Neural progenitor cell (in vitro differentiated cells): ENCODE measurements at regions not wholly inside any gene's neighbourhood (a gene's known extent, or its start where the extent isn't known, plus 50 kb on each side); places are given as distances from the start of the nearest gene placed in this dataset.
"Not testable (repeated sequence)": the region's sequence is repeated elsewhere in the genome, so short reads cannot be mapped to it uniquely, and the experiment has no call there.

Source experiments
- DNase-seq: peaks from one replicate; pipeline ENCODE4 v3.0.0-alpha.2; 2016; ENCODE audit warnings: low spot score
- H2AFZ ChIP-seq: fragments of 200-600 bp; sonication (generic); replicated peaks from 2 replicates; pipeline ENCODE4 v1.6.1; 2016; ENCODE audit warnings: antibody characterized with exemption
- H3F3A ChIP-seq: fragments of 200-600 bp; sonication (generic); 2 replicates; pipeline ENCODE4 v1.6.1; 2016; ENCODE audit warnings: antibody characterized with exemption, low read depth
- H3K27ac ChIP-seq: fragments of 200-600 bp; sonication (generic); 2 replicates; pipeline ENCODE4 v1.5.1; 2016; ENCODE audit warnings: mild to moderate bottlenecking
- H3K27me3 ChIP-seq: fragments of 200-600 bp; sonication (generic); 2 replicates; pipeline ENCODE4 v1.6.1; 2016; ENCODE audit warnings: mild to moderate bottlenecking, moderate library complexity
- H3K36me3 ChIP-seq: fragments of 200-600 bp; sonication (generic); 2 replicates; pipeline ENCODE4 v1.5.1; 2016
- H3K4me1 ChIP-seq: fragments of 200-600 bp; sonication (generic); 2 replicates; pipeline ENCODE4 v1.6.1; 2016; ENCODE audit warnings: mixed run types
- H3K4me2 ChIP-seq: fragments of 200-600 bp; sonication (generic); 2 replicates; pipeline ENCODE4 v1.6.1; 2016
- H3K4me3 ChIP-seq: fragments of 200-600 bp; sonication (generic); 2 replicates; pipeline ENCODE4 v1.5.1; 2016
- H3K79me2 ChIP-seq: fragments of 200-600 bp; sonication (generic); 2 replicates; pipeline ENCODE4 v1.6.1; 2016; ENCODE audit warnings: low read depth
- H3K9ac ChIP-seq: fragments of 200-600 bp; sonication (generic); 2 replicates; pipeline ENCODE4 v1.6.1; 2016
- H3K9me3 ChIP-seq: fragments of 200-600 bp; sonication (generic); 2 replicates; pipeline ENCODE4 v1.5.1; 2016; ENCODE audit warnings: low read depth
- H4K20me1 ChIP-seq: fragments of 200-600 bp; sonication (generic); 2 replicates; pipeline ENCODE4 v1.6.1; 2016; ENCODE audit warnings: low read depth
- H3K27ac Mint-ChIP-seq: 3 replicates; pipeline ENCODE4 v1.8.0; 2021; ENCODE audit warnings: mixed read lengths
- H3K27me3 Mint-ChIP-seq: 2 replicates; pipeline ENCODE4 v1.8.0; 2022; ENCODE audit warnings: low read depth, mild to moderate bottlenecking, inconsistent platforms, moderate library complexity, mixed read lengths; ENCODE audit not compliant: insufficient read depth
- H3K36me3 Mint-ChIP-seq: 3 replicates; pipeline ENCODE4 v1.8.0; 2021; ENCODE audit warnings: mixed read lengths
- H3K4me1 Mint-ChIP-seq: 3 replicates; pipeline ENCODE4 v1.8.0; 2021; ENCODE audit warnings: mixed read lengths
- H3K4me3 Mint-ChIP-seq: 3 replicates; pipeline ENCODE4 v1.8.0; 2021; ENCODE audit warnings: mild to moderate bottlenecking, moderate library complexity, mixed read lengths
- H3K9me3 Mint-ChIP-seq: 3 replicates; pipeline ENCODE4 v1.8.0; 2020; ENCODE audit warnings: mixed read lengths
- CTCF ChIP-seq: fragments of 200-600 bp; sonication (generic); IDR thresholded peaks from 2 replicates; pipeline ENCODE4 v1.5.1; 2017; ENCODE audit warnings: antibody characterized with exemption, mild to moderate bottlenecking
- EZH2 ChIP-seq: fragments of 200-600 bp; sonication (generic); IDR thresholded peaks from 2 replicates; pipeline ENCODE4 v1.6.1; 2017; ENCODE audit warnings: antibody characterized with exemption, mild to moderate bottlenecking, moderate library complexity
- EZH2phosphoT487 ChIP-seq: fragments of 200-600 bp; sonication (generic); IDR thresholded peaks from 2 replicates; pipeline ENCODE4 v1.6.1; 2017; ENCODE audit warnings: antibody characterized with exemption

GRCh38 chr17:13888056-13888609, 181.2 kb upstream of the COX10 start:
- Mint-ChIP-seq H3K27ac (no peak overlapping the region), H3K4me3 (no peak overlapping the region), H3K36me3 (peaks cover 2% of the 10 kb centered on the region), H3K27me3 (peaks cover 2% of the 10 kb centered on the region), H3K4me1 (no peaks in the 10 kb centered on the region), H3K9me3 (peaks cover 5% of the 10 kb centered on the region)
- H2AFZ ChIP-seq, result no peak overlapping the region
- H3K27ac ChIP-seq, result no peak overlapping the region
- DNase-seq, result no peak
- TF ChIP-seq EZH2 (no peak), CTCF (no peak), EZH2phosphoT487 (no peak)
- no peaks in the 10 kb centered on the region for H3F3A ChIP-seq
- H3K27me3 ChIP-seq, result no peaks in the 10 kb centered on the region
- H3K79me2 ChIP-seq, result no peaks in the 10 kb centered on the region
- no peaks in the 10 kb centered on the region for H3K9me3 ChIP-seq
- no peaks in the 10 kb centered on the region for H4K20me1 ChIP-seq
- no peak overlapping the region for H3K4me2 ChIP-seq
- no peak overlapping the region for H3K4me3 ChIP-seq
- H3K36me3 ChIP-seq, result peaks cover under 1% of the 10 kb centered on the region
- H3K9ac ChIP-seq, result no peak overlapping the region
- H3K4me1 ChIP-seq, result no peaks in the 10 kb centered on the region

GRCh38 chr17:13908971-13909370, 160.3 kb upstream of the COX10 start:
- not testable (repeated sequence) for H3K36me3 Mint-ChIP-seq, H4K20me1 ChIP-seq, H3K27ac Mint-ChIP-seq, H3K4me3 ChIP-seq, H3F3A ChIP-seq, H3K27me3 Mint-ChIP-seq, H3K36me3 ChIP-seq, H3K4me1 Mint-ChIP-seq, H3K9me3 ChIP-seq, H3K9ac ChIP-seq, H3K27ac ChIP-seq, H3K79me2 ChIP-seq, H2AFZ ChIP-seq, DNase-seq, H3K4me1 ChIP-seq, H3K4me2 ChIP-seq, H3K4me3 Mint-ChIP-seq, H3K9me3 Mint-ChIP-seq, H3K27me3 ChIP-seq

GRCh38 chr17:13909901-13910519, 159.3 kb upstream of the COX10 start:
- no peaks in the 10 kb centered on the region for H4K20me1 ChIP-seq
- H3K36me3 ChIP-seq, result no peaks in the 10 kb centered on the region
- peaks cover 2% of the 10 kb centered on the region for H3K27me3 Mint-ChIP-seq
- no peak overlapping the region for H3K4me3 Mint-ChIP-seq
- DNase-seq, result no peak
- no peaks in the 10 kb centered on the region for H3K4me1 ChIP-seq
- no peaks in the 10 kb centered on the region for H3K4me1 Mint-ChIP-seq
- no peaks in the 10 kb centered on the region for H3K27me3 ChIP-seq
- H2AFZ ChIP-seq, result no peak overlapping the region
- no peak overlapping the region for H3K4me2 ChIP-seq
- no peaks in the 10 kb centered on the region for H3K9me3 ChIP-seq
- H3K79me2 ChIP-seq, result no peaks in the 10 kb centered on the region
- H3K9me3 Mint-ChIP-seq, result no peaks in the 10 kb centered on the region
- peaks cover 1% of the 10 kb centered on the region for H3K36me3 Mint-ChIP-seq
- H3K27ac Mint-ChIP-seq, result no peak overlapping the region
- H3K27ac ChIP-seq, result no peak overlapping the region
- TF ChIP-seq CTCF (peak; percentile 19), EZH2phosphoT487 (no peak)
- no peaks in the 10 kb centered on the region for H3F3A ChIP-seq
- no peak overlapping the region for H3K4me3 ChIP-seq
- no peak overlapping the region for H3K9ac ChIP-seq

GRCh38 chr17:13917634-13918033, 151.7 kb upstream of the COX10 start:
- Histone ChIP-seq H3K27ac (no peak overlapping the region), H3K4me3 (no peak overlapping the region), H3K9ac (no peak overlapping the region), H3K9me3 (no peaks in the 10 kb centered on the region), H3K27me3 (no peaks in the 10 kb centered on the region), H3K4me2 (no peak overlapping the region), H4K20me1 (no peaks in the 10 kb centered on the region), H2AFZ (no peak overlapping the region), H3K4me1 (no peaks in the 10 kb centered on the region), H3K79me2 (no peaks in the 10 kb centered on the region), H3K36me3 (no peaks in the 10 kb centered on the region), H3F3A (no peaks in the 10 kb centered on the region)
- Mint-ChIP-seq H3K4me3 (no peak overlapping the region), H3K36me3 (peaks cover 1% of the 10 kb centered on the region), H3K9me3 (no peaks in the 10 kb centered on the region), H3K27me3 (no peaks in the 10 kb centered on the region), H3K4me1 (peaks cover 16% of the 10 kb centered on the region), H3K27ac (no peak overlapping the region)
- no peak for DNase-seq
- TF ChIP-seq EZH2 (no peak), CTCF (no peak), EZH2phosphoT487 (no peak)
